ENCODE measurements at regions not wholly inside any gene's neighbourhood (a gene's known extent, or its start where the extent isn't known, plus 50 kb on each side); places are given as distances from the start of the nearest gene placed in this dataset.
A peak's percentile ranks its signal among the peaks of the same experiment; 100 is the strongest.

DNA sequence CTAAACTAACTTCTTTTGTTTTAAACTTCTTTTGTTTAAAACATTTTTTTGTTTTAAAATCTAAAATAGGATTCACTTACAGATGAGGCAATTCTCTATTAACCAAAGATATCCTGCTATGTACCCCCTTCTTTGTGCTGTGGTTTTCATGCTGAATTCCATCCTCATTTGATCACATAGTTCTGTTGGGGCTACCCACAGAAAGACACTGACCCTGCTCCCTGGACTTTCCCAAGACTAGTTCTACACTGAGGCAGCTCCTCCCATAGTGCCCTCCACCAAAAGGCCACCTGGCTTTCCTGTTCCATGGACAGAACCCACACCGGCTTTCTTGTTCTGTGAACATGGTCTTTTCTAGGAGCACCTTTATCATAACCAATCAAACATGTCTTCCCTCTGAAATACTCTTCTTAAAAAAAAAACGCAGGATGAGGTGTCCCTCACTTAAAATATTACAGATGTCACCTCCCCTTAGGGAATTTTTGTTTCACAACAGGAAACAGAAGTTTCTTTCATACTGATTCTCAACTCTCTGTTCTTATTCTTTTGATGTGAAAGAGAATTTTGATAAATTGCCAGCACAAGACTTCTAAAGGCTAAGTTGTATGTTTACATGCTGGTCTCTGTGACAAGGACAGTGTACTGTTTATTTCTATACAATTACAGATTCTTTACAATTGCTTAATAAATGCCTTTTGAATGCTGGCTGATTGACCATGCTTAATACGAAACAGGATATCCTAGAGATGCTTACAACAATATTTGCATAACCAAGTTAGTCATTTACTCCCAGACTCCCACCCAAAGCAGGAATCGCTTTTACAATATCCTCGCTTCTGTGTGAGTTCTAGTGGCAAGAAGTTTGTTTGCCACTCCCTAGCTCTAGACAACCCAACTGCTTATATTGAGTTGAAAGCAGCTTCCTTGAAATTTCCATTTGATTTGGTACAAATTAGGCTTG lies 300.4 kb downstream of the DTWD2 start:
- no peak for DNase-seq

DNA sequence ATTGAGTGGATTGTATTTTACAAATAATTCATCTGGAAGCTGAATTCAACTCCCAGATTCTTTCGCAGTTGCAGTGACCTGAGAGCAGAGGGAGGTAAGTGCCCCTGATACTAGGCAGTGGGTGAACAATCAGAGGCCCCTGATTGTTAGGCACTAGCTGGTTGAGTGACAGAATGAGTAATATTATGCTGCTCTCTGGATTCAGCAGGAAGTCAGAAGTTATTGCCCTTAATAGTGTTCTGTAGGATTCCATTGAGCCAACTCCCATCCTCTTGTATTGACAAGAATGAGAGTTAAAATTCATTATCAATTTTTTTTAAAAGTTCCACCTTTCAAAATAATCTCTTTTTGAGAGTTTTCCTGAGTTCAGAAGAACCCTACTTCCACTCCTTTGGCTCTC lies 301.2 kb downstream of the DTWD2 start:
- peak in 1 of 6 experiments; percentile 0 for DNase-seq

- no peak for DNase-seq
These were observed 306.7 kb downstream of the DTWD2 start for GRCh38 chr5:118681655-118682054.

DNA sequence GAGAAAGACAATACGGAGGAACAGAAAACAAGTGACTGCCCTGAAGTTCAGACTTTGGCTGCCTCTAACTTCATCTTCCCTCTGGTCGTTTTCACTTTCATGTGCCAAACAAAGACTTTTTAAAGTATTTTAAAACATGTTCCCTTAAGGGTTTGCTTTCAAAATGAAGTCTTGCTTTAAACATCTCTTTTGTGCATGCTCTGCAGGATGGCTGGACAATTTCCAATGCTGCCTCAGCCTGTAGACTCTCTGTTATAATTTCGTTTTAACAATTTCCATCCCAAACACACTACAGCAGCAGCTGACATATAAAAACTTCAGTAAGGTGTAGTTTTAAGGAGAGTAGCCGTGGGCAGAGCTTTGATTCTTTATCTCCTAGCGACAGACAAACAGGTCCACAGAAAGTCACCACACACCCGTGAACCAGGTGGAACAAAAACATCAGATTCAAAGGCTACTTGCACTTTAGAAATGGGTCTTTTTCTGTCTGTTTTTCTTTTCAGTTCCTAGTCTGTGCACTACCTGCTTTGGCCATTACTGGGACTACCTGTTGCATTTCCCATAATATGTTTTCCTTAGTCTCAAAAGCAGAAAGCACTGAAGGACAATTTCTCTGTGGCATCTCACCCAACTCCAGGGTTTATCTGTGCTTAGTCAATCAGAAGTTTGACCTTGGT lies 308.9 kb downstream of the DTWD2 start:
- DNase-seq, result no peak

DNA sequence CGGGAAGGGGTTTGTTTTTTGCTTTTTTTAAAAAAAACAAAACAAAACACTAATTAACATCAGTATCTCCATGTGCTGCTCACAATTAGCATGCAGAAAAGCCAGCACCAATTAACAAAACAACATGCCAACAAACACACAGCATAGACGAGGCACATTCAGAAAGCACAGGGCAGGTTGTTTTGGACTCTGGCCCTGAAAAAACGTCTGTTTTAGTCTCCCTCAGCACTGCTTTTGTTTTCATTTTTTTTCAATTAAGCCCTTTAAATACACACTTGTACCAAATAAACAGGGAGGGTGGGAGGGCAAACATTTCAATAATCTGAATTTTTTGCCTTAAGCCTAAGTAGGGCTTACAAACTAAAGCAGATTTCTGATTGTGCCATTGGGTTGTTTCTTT lies 309.6 kb downstream of the DTWD2 start:
- DNase-seq, result no peak

DNA sequence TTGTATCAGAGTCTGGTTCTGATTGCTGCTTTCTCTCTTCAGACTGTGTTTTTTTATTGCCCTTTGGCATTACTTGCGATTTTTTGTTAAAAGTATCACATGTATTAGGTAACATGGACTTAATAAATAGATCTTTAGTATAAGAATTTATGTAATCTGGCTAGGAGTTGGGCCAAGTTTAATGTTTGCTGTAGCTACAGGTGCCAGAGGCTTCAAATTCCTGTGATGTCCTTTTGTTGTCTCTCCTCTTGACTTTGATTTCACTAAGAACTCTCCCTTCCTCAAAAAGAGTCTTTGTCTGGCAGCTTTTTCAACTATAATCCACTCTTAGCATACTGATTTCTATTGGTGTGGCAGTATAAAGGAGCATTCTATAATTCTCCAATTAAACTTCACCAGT lies 313.1 kb downstream of the DTWD2 start:
- no peak for DNase-seq

- no peak for DNase-seq
These were observed 330.8 kb downstream of the DTWD2 start for GRCh38 chr5:118657576-118657975.

GRCh38 chr5:118653872-118654271 lies 334.5 kb downstream of the DTWD2 start:
- DNase-seq, result no peak

GRCh38 chr5:118653183-118653582 lies 335.2 kb downstream of the DTWD2 start:
- no peak for DNase-seq

GRCh38 chr5:118651002-118651401 lies 337.3 kb downstream of the DTWD2 start:
- DNase-seq, result no peak

DNA sequence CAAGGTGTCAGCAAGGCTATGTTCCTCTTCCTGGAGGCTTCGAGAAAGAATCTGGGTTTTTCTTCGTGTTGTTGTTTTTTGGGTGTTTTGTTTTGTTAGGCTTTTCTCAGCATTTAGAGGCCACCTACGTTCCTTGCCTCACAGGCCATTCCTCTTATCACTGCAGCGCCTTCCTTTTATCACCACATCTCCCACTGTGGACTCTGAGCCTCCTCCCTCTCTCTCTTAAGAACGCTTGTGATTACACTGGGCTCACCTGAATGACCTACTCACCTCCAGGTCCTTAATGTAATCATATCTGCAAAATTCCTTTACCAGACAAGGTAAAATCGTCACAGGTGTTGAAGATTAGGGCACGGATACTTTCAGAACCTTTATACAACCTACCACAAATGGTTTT lies 340.8 kb downstream of the DTWD2 start:
- no peak for DNase-seq

DNA sequence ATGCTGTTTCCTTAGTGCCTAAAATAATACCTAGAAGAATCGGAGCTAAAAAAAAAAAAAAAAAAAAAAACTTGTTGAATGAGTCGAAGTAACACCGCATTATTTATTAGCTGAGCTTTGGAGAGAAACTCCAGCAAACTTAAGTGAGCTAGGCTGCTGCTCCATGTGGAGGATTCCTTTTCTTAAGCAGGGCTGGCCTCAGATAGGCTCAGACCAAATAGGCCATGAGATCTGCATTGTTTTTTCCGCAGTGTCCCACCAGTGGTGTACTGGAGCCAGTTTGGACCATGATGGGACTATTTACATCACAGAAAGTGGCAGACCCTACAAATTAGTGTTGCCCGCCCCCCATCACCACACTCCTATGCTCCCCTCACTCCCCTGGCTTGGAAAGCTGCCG lies 341.4 kb downstream of the DTWD2 start:
- DNase-seq, result no peak

DNA sequence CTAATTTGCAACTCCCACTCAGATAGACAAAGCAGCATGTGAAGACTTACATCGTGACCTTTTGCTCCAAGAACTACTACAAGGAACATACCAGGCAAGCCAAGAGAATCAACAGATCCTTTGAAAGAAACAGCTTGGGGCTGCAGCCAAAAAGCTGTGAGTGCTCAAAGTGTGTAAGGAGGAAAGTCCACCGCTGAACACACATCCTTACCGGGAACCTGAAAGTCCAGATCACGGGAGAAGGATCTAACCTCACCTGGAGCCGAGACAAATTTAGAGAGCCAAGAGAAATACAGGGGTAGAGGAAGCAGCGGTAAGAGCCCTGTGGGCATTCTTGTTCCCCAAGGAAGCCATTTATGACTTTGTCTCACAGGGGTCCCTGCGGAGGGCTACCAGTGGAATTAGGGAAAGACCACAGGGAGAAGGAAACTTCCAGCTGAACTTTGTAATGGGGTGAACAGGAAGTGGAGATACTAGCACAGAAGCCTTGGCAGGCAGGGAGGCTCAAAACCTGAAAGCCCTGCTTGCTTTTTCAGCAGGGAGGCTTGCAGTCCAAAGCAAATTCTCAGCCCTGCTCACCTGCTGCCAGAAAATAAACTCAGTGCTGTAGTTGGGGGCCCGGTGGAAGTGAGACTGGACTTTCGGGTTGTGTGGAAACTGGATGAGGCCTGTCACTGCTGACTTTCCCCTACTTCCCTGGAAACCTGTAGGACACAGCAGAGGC lies 350.2 kb downstream of the DTWD2 start:
- no peak for DNase-seq

- DNase-seq, result no peak
These were observed 359.5 kb downstream of the DTWD2 start for GRCh38 chr5:118628660-118629354.

- no peak for DNase-seq
These were observed 368.1 kb downstream of the DTWD2 start for GRCh38 chr5:118620233-118620632.

- no peak for DNase-seq
These were observed 368.5 kb downstream of the DTWD2 start for GRCh38 chr5:118619823-118620222.

- DNase-seq, result no peak
These were observed 372.1 kb downstream of the DTWD2 start for GRCh38 chr5:118616281-118616680.

- DNase-seq, result no peak
These were observed 373.5 kb downstream of the DTWD2 start for GRCh38 chr5:118614731-118615456.

GRCh38 chr5:118611332-118611945 lies 376.9 kb downstream of the DTWD2 start:
- no peak for DNase-seq

DNA sequence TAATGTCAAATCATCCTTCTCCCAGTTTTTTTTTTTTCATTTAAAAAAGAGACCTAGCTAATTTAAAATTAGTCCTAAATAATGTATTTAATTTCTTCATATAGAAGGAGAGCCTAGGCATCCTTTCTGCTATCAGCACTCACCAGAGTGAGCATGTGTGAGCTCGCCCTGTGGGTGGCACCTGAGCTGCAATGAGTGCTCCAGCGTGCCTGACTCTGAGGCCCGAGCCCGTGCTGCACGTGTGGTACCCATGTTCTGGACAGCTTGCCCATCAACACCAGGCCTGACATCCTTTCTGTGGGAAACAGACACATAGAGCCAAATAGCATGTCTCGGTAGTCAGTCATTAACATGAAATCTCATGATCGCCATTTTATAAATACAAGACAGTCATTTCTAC lies 381.4 kb downstream of the DTWD2 start:
- DNase-seq, result no peak

- DNase-seq, result no peak
These were observed 382.6 kb downstream of the DTWD2 start for GRCh38 chr5:118605761-118606160.

- DNase-seq, result no peak
These were observed 384.2 kb downstream of the DTWD2 start for GRCh38 chr5:118604106-118604505.

Data from stimulated activated naive CD4-positive, alpha-beta T cell (primary cell).